HUES48 (cell line): ENCODE measurements at regions not wholly inside any gene's neighbourhood (a gene's known extent, or its start where the extent isn't known, plus 50 kb on each side); places are given as distances from the start of the nearest gene placed in this dataset.
"Not testable (repeated sequence)": the region's sequence is repeated elsewhere in the genome, so short reads cannot be mapped to it uniquely, and the experiment has no call there.

Experiments used
- H3K27ac ChIP-seq: one replicate; pipeline ENCODE4 v1.7.0; 2013; ENCODE audit warnings: low read depth, low read length, inconsistent platforms
- H3K27me3 ChIP-seq: 2 replicates; pipeline ENCODE4 v1.6.1; 2013; ENCODE audit warnings: mild to moderate bottlenecking, low read length; ENCODE audit not compliant: control insufficient read depth, insufficient read depth
- H3K36me3 ChIP-seq: 2 replicates; pipeline ENCODE4 v1.6.1; 2013; ENCODE audit warnings: low read length; ENCODE audit not compliant: control insufficient read depth, insufficient read depth
- H3K4me1 ChIP-seq: 2 replicates; pipeline ENCODE4 v1.6.1; 2013; ENCODE audit warnings: mild to moderate bottlenecking, low read length; ENCODE audit not compliant: control insufficient read depth, insufficient read depth
- H3K4me3 ChIP-seq: 2 replicates; pipeline ENCODE4 v1.5.1; 2013; ENCODE audit warnings: mild to moderate bottlenecking, low read depth, low read length
- H3K9ac ChIP-seq: 2 replicates; pipeline ENCODE4 v1.6.1; 2013; ENCODE audit warnings: mild to moderate bottlenecking, low read depth, low read length, moderate library complexity
- H3K9me3 ChIP-seq: 2 replicates; pipeline ENCODE4 v1.6.1; 2013; ENCODE audit warnings: low read length; ENCODE audit not compliant: control insufficient read depth, insufficient read depth

DNA sequence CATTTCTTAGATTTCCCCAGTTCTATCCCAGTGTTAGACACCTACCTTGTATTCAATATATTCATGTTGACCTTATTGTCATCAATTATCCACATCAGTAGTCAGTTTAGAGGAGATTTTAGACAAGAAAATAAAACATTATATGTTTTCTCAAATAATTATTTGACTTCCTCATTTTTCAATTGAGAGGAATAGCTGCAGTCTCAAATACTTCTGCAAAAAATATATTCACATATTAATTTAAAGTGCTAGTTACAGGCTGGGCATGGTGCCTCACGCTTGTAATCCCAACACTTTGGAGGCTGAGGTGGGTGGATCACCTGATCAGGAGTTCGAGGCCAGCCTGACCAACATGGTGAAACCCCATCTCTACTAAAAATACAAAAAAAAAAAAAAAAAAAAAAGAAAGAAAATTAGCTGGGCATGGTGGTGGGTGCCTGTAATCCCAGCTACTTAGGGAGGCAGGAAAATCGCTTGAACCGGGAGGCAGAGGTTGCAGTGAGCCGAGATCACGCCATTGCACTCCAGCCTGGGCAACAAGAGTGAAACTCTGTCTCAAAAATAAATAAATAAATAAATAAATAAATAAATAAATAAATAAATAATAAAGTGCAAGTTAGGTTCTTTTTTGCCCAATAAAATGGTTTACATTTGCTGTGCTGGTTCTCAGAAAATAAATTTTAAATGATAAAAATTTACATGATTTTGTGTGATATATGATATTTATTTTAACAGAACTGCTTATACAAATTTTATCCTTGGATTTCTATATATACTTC lies 565.3 kb upstream of the GOLIM4 start:
- not testable (repeated sequence) for H3K27me3 ChIP-seq, H3K9me3 ChIP-seq, H3K27ac ChIP-seq, H3K4me1 ChIP-seq, H3K36me3 ChIP-seq, H3K4me3 ChIP-seq, H3K9ac ChIP-seq

DNA sequence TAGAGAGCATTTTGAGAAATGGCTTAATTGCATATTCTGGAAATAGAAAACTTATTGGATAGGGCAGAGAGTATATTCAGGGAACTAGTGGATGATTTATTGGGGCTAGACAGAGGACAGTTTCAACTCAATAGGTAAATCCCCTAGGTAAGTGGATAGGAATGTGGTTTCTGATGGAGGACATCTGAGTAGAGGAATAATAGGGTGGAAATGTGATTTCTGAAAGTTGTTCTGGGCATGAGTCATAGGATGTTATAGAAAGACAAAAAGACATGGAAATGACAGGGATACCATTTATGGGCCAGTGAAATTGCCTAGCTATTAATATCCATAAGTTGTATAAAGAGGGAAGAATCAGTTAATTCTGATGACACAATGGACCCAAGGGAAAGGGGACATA lies 563.3 kb upstream of the GOLIM4 start:
- no peaks in the 10 kb centered on the region for H3K36me3 ChIP-seq
- no peak overlapping the region for H3K9ac ChIP-seq
- no peak overlapping the region for H3K4me3 ChIP-seq
- H3K4me1 ChIP-seq = peaks cover 17% of the 10 kb centered on the region
- no peaks in the 10 kb centered on the region for H3K9me3 ChIP-seq
- no peak overlapping the region for H3K27ac ChIP-seq
- no peaks in the 10 kb centered on the region for H3K27me3 ChIP-seq

DNA sequence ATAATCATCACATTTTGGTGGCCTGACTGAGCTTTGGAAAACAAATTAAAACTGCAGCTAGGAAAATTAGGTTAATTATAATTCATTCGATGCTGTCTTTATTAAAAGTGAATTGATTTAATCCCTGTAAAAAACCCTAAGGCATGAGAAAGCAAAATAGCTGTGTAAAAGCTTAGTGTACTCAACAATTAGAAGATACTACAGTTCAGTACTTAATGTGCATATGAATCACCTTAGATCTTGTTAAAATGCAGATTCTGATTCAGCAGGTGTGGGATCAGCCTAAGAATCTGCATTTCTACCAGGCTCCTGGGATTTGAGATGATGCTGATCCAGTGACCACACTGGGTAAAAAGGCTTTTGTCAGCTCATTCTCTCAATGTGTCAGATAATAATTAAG lies 559.9 kb upstream of the GOLIM4 start:
- Histone ChIP-seq H3K27me3 (no peaks in the 10 kb centered on the region), H3K9me3 (no peaks in the 10 kb centered on the region), H3K4me1 (peaks cover 29% of the 10 kb centered on the region), H3K27ac (no peak overlapping the region), H3K36me3 (no peaks in the 10 kb centered on the region), H3K4me3 (no peak overlapping the region), H3K9ac (no peak overlapping the region)

DNA sequence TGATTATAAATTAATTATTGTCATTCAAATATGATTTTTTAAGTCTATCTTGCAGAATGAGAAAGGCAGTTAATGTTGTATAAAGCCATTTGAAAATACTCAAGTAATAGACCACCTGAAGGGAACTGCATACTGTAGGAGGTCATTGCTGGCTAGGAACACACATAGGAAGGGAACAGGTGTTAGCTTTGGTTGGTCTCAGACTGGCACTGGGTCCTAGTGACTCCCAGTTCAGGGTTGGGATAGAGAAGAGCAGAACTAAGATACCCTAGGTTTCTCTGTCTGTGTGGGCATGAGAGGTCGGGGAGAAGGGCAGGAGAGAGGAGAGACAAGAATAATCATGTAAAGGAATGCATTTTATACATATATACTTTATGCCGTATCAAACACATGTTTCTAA lies 559.0 kb upstream of the GOLIM4 start:
- H3K27me3 ChIP-seq = no peaks in the 10 kb centered on the region
- no peak overlapping the region for H3K27ac ChIP-seq
- H3K9ac ChIP-seq = no peak overlapping the region
- no peaks in the 10 kb centered on the region for H3K36me3 ChIP-seq
- peaks cover 29% of the 10 kb centered on the region for H3K4me1 ChIP-seq
- no peak overlapping the region for H3K4me3 ChIP-seq
- no peaks in the 10 kb centered on the region for H3K9me3 ChIP-seq

DNA sequence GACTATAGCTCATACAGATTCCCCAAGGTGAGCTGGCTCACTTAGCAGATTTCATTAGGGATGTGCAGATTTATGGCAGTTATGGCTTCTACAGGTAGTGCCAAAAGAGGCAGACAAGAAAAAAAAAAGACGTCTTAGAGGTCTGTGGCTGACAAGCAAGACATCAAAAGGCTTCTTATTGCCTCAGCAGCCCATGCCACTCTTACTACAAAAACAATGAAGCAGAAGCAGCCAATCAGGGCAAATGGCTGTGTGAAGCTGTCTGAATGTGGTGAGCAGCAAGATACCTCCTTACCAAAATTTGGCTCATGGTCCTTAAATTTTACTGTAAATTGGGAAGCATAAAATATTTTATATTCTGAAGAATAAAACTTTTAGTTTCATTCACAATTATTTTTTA lies 557.5 kb upstream of the GOLIM4 start:
- H3K27ac ChIP-seq = no peak overlapping the region
- H3K9me3 ChIP-seq = no peaks in the 10 kb centered on the region
- H3K9ac ChIP-seq = no peak overlapping the region
- peaks cover 29% of the 10 kb centered on the region for H3K4me1 ChIP-seq
- H3K36me3 ChIP-seq = no peaks in the 10 kb centered on the region
- no peaks in the 10 kb centered on the region for H3K27me3 ChIP-seq
- H3K4me3 ChIP-seq = no peak overlapping the region

DNA sequence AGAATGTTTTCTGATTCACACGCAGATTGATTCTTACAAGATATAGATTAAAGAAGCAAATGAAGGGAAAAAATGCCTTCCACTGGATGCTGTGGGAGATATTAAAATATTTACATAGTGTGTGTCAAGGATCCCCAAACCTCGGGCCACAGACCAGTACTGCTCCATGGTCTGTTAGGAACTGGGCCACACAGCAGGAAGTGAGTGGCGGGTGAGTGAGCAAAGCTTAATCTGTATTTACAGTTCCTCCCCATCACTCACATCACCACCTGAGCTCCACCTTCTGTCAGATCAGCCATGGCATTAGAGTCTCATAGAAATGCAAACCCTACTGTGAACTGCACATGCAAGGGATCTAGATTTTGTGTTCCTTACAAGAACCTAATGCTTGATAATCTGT lies 552.6 kb upstream of the GOLIM4 start:
- Histone ChIP-seq H3K36me3 (no peaks in the 10 kb centered on the region), H3K9ac (no peak overlapping the region), H3K4me3 (no peak overlapping the region), H3K27ac (no peak overlapping the region), H3K27me3 (no peaks in the 10 kb centered on the region), H3K4me1 (peaks cover 8% of the 10 kb centered on the region), H3K9me3 (no peaks in the 10 kb centered on the region)

DNA sequence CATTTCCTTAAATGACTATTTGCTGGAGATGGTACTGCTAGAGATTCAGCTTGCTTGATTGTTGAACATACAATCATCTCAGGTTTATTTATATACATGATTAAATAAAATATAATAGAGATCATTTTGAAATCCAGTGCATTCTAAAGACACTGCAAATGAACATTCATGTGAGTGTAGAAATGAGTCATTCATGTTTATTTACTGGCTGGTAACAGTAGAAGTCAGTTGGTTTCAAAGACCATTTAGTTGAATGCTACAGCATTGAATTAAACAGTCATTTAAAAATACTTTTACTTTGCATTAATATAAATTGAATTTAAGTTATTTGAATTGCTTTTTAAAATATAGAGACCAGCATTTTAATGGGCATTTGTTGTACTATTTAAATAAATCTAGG lies 551.9 kb upstream of the GOLIM4 start:
- peaks cover under 1% of the 10 kb centered on the region for H3K4me1 ChIP-seq
- H3K27ac ChIP-seq = no peak overlapping the region
- no peaks in the 10 kb centered on the region for H3K9me3 ChIP-seq
- H3K27me3 ChIP-seq = no peaks in the 10 kb centered on the region
- no peak overlapping the region for H3K4me3 ChIP-seq
- H3K36me3 ChIP-seq = no peaks in the 10 kb centered on the region
- H3K9ac ChIP-seq = no peak overlapping the region

DNA sequence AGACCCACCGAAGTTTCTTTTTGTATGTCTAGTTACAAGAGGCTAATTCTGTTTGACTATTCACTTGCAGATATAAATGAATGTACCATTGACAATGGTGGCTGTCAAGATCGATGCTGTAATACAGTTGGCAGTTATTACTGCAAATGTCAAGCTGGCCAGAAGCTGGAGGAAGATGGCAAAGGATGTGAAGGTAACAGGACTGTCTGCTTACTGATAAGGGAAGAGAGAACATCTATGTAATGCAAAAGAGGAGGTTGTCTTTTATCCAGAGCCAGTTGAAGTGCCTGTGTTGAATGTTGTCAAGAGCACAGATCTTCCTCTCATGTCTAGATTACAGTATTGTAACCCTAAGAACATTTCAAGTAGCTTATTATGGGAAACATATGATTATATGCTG lies 549.5 kb upstream of the GOLIM4 start:
- Histone ChIP-seq H3K27ac (no peak overlapping the region), H3K36me3 (no peaks in the 10 kb centered on the region), H3K27me3 (no peaks in the 10 kb centered on the region), H3K4me1 (no peaks in the 10 kb centered on the region; the same call in 1 of the 2 replicates), H3K4me3 (no peak overlapping the region), H3K9me3 (no peaks in the 10 kb centered on the region), H3K9ac (no peak overlapping the region)

DNA sequence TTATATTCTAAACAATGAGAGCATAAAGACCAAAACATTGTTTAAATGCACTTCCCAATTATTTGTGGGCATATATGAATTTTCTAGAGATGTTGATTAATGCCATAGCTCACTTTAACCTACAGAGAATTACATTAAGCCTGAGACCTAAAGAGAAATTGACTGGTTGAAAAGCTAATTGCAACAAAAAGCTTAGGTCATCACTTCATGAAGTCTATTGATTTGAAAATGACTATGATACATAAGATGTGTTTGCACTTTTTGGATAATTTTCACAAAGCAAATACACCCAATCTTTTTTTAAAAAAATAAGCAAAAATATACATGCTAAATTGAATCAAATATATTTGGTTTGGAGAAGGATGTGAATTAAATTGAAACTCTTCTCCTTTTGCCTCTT lies 532.8 kb upstream of the GOLIM4 start:
- Histone ChIP-seq H3K4me3 (no peak overlapping the region), H3K9ac (no peak overlapping the region), H3K4me1 (peaks cover 7% of the 10 kb centered on the region), H3K27me3 (no peaks in the 10 kb centered on the region), H3K27ac (no peak overlapping the region), H3K36me3 (no peaks in the 10 kb centered on the region), H3K9me3 (no peaks in the 10 kb centered on the region)

DNA sequence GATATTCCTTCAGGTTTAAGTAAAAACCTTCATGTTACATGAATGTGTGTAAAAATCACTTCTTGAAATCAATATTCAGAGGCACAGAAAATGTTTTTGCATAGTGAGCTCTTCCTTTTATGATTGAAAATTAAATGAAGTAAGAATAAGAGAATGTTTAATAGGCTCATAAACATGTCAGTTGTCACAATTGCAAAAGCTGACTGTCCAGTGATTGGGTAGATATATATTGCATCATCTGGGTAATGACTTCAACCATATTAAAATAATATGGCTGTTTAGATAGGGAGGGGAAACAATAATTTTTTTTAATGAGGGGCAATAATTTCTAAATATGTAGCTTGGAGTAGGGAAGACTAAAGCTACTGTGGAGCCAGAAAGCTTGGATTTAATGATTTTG lies 529.8 kb upstream of the GOLIM4 start:
- Histone ChIP-seq H3K4me3 (no peak overlapping the region), H3K4me1 (peaks cover 7% of the 10 kb centered on the region), H3K27me3 (no peaks in the 10 kb centered on the region), H3K36me3 (no peaks in the 10 kb centered on the region), H3K27ac (no peak overlapping the region), H3K9me3 (no peaks in the 10 kb centered on the region), H3K9ac (no peak overlapping the region)

DNA sequence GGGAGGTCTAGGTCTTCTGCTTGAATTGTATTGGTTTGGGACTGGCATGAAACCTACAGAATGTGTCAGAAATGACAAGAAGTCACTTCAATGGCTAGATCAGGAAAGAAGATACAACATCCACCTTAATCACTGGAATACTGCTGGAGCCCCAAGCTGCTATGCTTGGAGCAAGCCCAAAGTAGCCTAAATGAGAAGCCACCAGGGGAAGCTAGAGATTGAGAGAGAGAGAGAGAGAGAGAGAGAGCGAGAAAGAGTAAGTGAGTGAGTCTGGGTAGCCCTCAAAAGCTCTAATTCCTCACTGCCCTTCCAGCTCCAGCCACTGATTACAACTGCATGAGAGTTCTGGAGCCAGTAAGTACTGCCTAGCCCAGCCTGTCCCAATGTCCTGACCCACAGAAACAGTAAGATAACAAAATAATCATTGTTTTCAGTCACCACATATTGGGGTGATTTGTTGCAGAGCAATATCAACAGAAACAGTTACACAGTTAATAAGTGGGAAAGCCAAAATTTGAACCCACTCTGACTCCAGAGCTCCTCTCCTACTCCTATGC lies 529.2 kb upstream of the GOLIM4 start:
- Histone ChIP-seq H3K27ac (no peak overlapping the region), H3K9ac (no peak overlapping the region), H3K9me3 (no peaks in the 10 kb centered on the region), H3K36me3 (no peaks in the 10 kb centered on the region), H3K27me3 (no peaks in the 10 kb centered on the region), H3K4me1 (peaks cover 10% of the 10 kb centered on the region), H3K4me3 (no peak overlapping the region)
